WI38 (cell line): ENCODE measurements at regions not wholly inside any gene's neighbourhood (a gene's known extent, or its start where the extent isn't known, plus 50 kb on each side); places are given as distances from the start of the nearest gene placed in this dataset.

Experiments
- H3K4me3 ChIP-seq: 2 replicates; pipeline ENCODE4 v1.5.1; 2011; ENCODE audit warnings: low read depth, mild to moderate bottlenecking, control low read depth, low read length
- TF ChIP-seq, protein P1 (sequence below): IDR thresholded peaks from 2 replicates; pipeline ENCODE4 v1.5.1; 2012; ENCODE audit warnings: low read depth, mild to moderate bottlenecking, control low read depth, low read length

- TF ChIP-seq, protein P1, sequence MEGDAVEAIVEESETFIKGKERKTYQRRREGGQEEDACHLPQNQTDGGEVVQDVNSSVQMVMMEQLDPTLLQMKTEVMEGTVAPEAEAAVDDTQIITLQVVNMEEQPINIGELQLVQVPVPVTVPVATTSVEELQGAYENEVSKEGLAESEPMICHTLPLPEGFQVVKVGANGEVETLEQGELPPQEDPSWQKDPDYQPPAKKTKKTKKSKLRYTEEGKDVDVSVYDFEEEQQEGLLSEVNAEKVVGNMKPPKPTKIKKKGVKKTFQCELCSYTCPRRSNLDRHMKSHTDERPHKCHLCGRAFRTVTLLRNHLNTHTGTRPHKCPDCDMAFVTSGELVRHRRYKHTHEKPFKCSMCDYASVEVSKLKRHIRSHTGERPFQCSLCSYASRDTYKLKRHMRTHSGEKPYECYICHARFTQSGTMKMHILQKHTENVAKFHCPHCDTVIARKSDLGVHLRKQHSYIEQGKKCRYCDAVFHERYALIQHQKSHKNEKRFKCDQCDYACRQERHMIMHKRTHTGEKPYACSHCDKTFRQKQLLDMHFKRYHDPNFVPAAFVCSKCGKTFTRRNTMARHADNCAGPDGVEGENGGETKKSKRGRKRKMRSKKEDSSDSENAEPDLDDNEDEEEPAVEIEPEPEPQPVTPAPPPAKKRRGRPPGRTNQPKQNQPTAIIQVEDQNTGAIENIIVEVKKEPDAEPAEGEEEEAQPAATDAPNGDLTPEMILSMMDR = no peak
- H3K4me3 ChIP-seq = no peak overlapping the region
Measured at GRCh38 chr7:130945411-130945811, 211.4 kb upstream of the KLF14 start.

- TF ChIP-seq, protein P1 = no peak
- H3K4me3 ChIP-seq = no peak overlapping the region
Measured at GRCh38 chr7:130946114-130946513, 212.1 kb upstream of the KLF14 start.

GRCh38 chr7:130947792-130948580 lies 214.0 kb upstream of the KLF14 start:
- no peak overlapping the region for H3K4me3 ChIP-seq
- TF ChIP-seq, protein P1 = no peak

- TF ChIP-seq, protein P1 = no peak
- H3K4me3 ChIP-seq = no peak overlapping the region
Measured at GRCh38 chr7:130948822-130949221, 214.8 kb upstream of the KLF14 start.

GRCh38 chr7:130949550-130949949 lies 215.5 kb upstream of the KLF14 start:
- H3K4me3 ChIP-seq = no peak overlapping the region
- TF ChIP-seq, protein P1 = no peak

DNA sequence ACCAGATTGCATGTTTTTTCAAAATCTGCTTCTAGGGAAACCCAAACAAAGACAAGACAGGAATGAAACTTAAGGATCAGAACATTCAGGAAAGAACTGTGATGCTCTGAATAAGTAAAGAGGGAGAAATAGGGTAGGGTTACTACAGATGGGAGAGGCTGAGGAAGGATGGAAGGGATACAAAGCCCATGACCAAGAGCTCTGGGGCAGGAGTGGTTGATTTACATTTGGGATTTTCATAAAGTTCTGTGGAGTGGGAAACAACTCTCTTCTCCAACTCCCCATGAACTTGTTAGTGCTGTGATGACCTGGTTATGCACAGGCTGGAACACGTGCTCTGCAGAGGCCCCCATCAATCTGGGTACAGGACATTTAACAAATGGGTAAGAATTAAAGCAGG lies 216.0 kb upstream of the KLF14 start:
- H3K4me3 ChIP-seq = no peak overlapping the region
- TF ChIP-seq, protein P1 = no peak

DNA sequence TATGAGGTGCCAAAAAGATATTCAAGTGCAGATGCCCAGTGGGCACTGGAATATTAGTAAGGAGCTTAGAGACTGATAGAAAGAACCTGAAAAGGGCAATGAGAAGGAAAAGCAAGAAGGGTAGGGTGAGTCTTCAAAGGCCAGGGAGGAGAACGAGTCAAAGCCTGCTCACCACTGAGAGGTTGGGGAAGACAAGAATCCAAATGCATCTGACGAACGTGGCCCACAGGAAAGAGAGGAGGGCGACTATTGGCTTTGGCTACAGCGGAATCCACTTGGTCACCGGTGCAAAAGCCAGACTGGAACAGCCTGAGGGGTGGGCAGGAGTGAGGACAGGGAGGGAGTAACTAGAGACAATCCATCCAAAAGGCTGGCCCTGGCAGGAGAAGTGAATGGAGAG lies 216.7 kb upstream of the KLF14 start:
- TF ChIP-seq, protein P1 = no peak
- H3K4me3 ChIP-seq = no peak overlapping the region
